BJ (cell line): ENCODE measurements at regions not wholly inside any gene's neighbourhood (a gene's known extent, or its start where the extent isn't known, plus 50 kb on each side); places are given as distances from the start of the nearest gene placed in this dataset.

Source experiments
- CTCF ChIA-PET: fragments of 350-600 bp; formaldehyde crosslinking; extraction: SDS; loops from one replicate; lab custom pipeline; 2021; ENCODE audit warnings: antibody characterized with exemption, inconsistent platforms; lab: Yijun Ruan, JAX
- POLR2A ChIA-PET: fragments of 300-600 bp; sonication (Branson Sonifier 250); formaldehyde crosslinking; extraction: SDS; loops from one replicate; lab custom pipeline; 2021; ENCODE audit warnings: antibody characterized with exemption; lab: Charles Lee
- DNase-seq: peaks from one replicate; pipeline ENCODE4 v3.0.0-alpha.2; 2011; ENCODE audit warnings: low read depth
- H3K27me3 ChIP-seq: 2 replicates; pipeline ENCODE4 v1.6.0; 2011; ENCODE audit warnings: low read length; ENCODE audit not compliant: control insufficient read depth, insufficient read depth
- H3K36me3 ChIP-seq: 2 replicates; pipeline ENCODE4 v1.5.1; 2011; ENCODE audit warnings: low read length; ENCODE audit not compliant: control insufficient read depth, insufficient read depth
- H3K4me3 ChIP-seq: 2 replicates; pipeline ENCODE4 v1.5.1; 2011; ENCODE audit warnings: low read depth, mild to moderate bottlenecking, control low read depth, low read length
- CTCF ChIP-seq: IDR thresholded peaks from 2 replicates; pipeline ENCODE4 v1.5.1; 2011; ENCODE audit warnings: low read depth, mild to moderate bottlenecking, control low read depth, inconsistent platforms, low read length, moderate library complexity; ENCODE audit not compliant: insufficient read depth

GRCh38 chr11:127683321-127683720 is 682.8 kb upstream of the KIRREL3 start:
- POLR2A ChIA-PET: no interaction called here
- CTCF ChIA-PET: no interaction called here
- no peak for TF ChIP-seq CTCF

DNA sequence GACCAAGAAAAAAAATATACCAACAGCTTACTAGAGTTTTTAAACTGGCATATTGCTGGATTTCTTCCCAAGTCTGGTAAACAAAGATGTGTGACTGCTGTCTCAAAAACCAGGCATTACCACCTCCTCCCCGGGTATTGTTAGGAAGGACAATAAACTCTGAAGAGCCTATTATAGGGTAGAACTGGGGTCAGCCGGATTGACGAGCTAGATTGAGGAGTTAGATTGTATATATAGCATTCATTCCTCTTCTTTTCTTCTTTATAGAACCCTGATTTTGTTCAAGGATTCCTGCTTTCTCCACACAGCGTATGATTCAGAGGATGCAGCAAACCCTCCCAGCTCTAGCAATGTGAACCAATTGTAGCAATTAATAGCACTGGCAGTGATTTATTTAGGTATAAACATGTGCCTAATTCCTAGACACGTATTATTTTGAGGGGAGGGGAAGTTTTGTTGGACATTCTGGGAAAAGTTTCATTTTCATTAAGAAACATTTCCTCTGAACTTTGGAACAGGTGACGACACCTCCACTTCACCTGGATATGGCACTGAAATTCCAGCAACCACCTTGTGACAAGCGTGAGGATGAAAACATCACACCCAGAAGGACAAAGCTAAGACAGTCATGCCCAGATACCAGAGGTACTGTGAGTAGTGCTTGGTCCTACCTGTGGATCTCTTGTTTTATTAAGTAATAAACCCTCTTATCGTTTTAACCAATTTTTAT is 679.4 kb upstream of the KIRREL3 start:
- ChIA-PET POLR2A (interaction anchor here (0.7 kb wide), 1 partner anchor 110 kb away, joined by 3 read pairs; no protein-coding TSS in a partner anchor), CTCF (no interaction called here)
- TF ChIP-seq CTCF: no peak
- no peak overlapping the region for H3K4me3 ChIP-seq
- no peak for DNase-seq
- H3K36me3 ChIP-seq: no peaks in the 10 kb centered on the region
- no peaks in the 10 kb centered on the region; the same call in 1 of the 2 replicates for H3K27me3 ChIP-seq

More at GRCh38 chr11:127683321-127683720, 682.8 kb upstream of the KIRREL3 start:
- Histone ChIP-seq H3K27me3 (no peaks in the 10 kb centered on the region), H3K4me3 (no peak overlapping the region), H3K36me3 (no peaks in the 10 kb centered on the region)
- DNase-seq: no peak

- no peak for TF ChIP-seq CTCF
- Histone ChIP-seq H3K4me3 (no peak overlapping the region), H3K36me3 (no peaks in the 10 kb centered on the region), H3K27me3 (no peaks in the 10 kb centered on the region; the same call in 1 of the 2 replicates)
- DNase-seq: no peak
- ChIA-PET CTCF (no interaction called here), POLR2A (no interaction called here)
Observed at GRCh38 chr11:127678631-127679030, 678.1 kb upstream of the KIRREL3 start.

- Histone ChIP-seq H3K36me3 (no peaks in the 10 kb centered on the region), H3K27me3 (no peaks in the 10 kb centered on the region; the same call in 1 of the 2 replicates), H3K4me3 (no peak overlapping the region)
- no peak for DNase-seq
- POLR2A ChIA-PET: no interaction called here
- CTCF ChIA-PET: interaction anchor here (0.9 kb wide), 1 partner anchor 13 kb away, joined by 3 read pairs; no protein-coding TSS in a partner anchor
- no peak for TF ChIP-seq CTCF
Observed at GRCh38 chr11:127677660-127678425, 677.3 kb upstream of the KIRREL3 start.

GRCh38 chr11:127675581-127675980 is 675.0 kb upstream of the KIRREL3 start:
- Histone ChIP-seq H3K36me3 (no peaks in the 10 kb centered on the region), H3K4me3 (no peak overlapping the region), H3K27me3 (no peaks in the 10 kb centered on the region; the same call in 1 of the 2 replicates)
- TF ChIP-seq CTCF: no peak
- ChIA-PET POLR2A (no interaction called here), CTCF (no interaction called here)
- no peak for DNase-seq
